ENCODE measurements at regions not wholly inside any gene's neighbourhood (a gene's known extent, or its start where the extent isn't known, plus 50 kb on each side); places are given as distances from the start of the nearest gene placed in this dataset.

DNA sequence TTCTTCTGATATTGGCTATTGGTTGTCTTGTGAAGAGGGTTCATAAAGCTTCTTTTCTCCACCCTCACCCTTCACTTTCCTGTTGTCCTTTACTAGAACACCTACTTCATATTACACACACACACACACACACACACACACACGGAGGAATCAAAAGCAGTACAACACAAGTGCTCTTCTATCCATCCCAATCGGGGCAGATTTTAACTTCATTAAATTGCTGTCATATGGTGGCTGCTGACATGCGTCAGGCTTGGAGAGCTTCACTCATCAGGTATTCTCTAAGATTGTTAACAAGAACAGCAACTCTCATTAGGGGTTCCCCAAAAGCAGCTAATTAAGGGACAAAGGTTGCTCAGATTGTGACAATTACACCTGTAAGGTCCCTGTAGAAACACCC lies 239.1 kb upstream of the MEIS2 start:
- Histone ChIP-seq H3K27ac (ENCODE audit: low read length) (no peak overlapping the region), H3K4me3 (ENCODE audit: low read depth in 2 of 2, low read length in 2 of 2) (no peak overlapping the region), H3K4me1 (ENCODE audit: control insufficient read depth, insufficient read depth, low read length) (no peaks in the 10 kb centered on the region), H3K36me3 (ENCODE audit: control insufficient read depth, insufficient read depth, low read length) (no peaks in the 10 kb centered on the region), H3K9me3 (ENCODE audit: control insufficient read depth, insufficient read depth, low read depth, low read length) (no peaks in the 10 kb centered on the region), H3K27me3 (ENCODE audit: control insufficient read depth, insufficient read depth, low read length) (no peaks in the 10 kb centered on the region)
- BruUV-seq (replicated peaks): no TSS peak
- intact Hi-C loops (cut with micrococcal nuclease; ENCODE audit: unreplicated experiment) (no loop called here), in situ Hi-C loops (cut with HindIII; ENCODE audit: low pct_unique_long_range_greater_than_20kb, low sequenced_read_pairs) (no loop called here)
- ATAC-seq (no peak), DNase-seq (ENCODE audit: low read depth, low spot score) (no peak)
- ChIA-PET CTCF (no interaction called here), POLR2A (no interaction called here)
- TF ChIP-seq, protein P1, sequence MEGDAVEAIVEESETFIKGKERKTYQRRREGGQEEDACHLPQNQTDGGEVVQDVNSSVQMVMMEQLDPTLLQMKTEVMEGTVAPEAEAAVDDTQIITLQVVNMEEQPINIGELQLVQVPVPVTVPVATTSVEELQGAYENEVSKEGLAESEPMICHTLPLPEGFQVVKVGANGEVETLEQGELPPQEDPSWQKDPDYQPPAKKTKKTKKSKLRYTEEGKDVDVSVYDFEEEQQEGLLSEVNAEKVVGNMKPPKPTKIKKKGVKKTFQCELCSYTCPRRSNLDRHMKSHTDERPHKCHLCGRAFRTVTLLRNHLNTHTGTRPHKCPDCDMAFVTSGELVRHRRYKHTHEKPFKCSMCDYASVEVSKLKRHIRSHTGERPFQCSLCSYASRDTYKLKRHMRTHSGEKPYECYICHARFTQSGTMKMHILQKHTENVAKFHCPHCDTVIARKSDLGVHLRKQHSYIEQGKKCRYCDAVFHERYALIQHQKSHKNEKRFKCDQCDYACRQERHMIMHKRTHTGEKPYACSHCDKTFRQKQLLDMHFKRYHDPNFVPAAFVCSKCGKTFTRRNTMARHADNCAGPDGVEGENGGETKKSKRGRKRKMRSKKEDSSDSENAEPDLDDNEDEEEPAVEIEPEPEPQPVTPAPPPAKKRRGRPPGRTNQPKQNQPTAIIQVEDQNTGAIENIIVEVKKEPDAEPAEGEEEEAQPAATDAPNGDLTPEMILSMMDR (IDR thresholded peaks at IDR 0.05): no peak
- no peak for TF ChIP-seq POLR2AphosphoS5 (IDR thresholded peaks at IDR 0.05; ENCODE audit: low read depth, low read length)

DNA sequence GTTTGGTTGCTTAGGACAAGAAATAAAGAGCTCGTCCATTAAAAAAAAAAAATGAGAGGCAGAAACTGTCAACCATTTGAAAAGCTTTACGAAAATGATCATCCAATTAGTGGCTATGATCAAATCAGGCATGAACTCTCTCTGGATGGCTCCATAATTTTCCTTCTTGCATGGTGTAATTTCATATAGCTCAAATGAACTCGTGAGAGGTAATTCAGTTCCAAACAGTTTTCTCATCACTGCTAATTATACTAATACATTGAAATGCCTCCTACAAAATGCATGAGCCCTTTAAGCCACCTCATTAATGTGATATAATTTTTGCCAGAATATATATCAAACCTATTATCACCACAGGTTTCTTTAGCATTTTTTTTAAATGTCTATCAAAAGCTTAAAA lies 239.5 kb upstream of the MEIS2 start:
- no TSS peak for BruUV-seq (replicated peaks)
- H3K9me3 ChIP-seq (ENCODE audit: control insufficient read depth, insufficient read depth, low read depth, low read length): no peaks in the 10 kb centered on the region
- no peak for DNase-seq (ENCODE audit: low read depth, low spot score)
- ChIA-PET POLR2A (no interaction called here), CTCF (no interaction called here)
- no peaks in the 10 kb centered on the region for H3K36me3 ChIP-seq (ENCODE audit: control insufficient read depth, insufficient read depth, low read length)
- no peaks in the 10 kb centered on the region for H3K27me3 ChIP-seq (ENCODE audit: control insufficient read depth, insufficient read depth, low read length)
- H3K4me3 ChIP-seq (ENCODE audit: low read depth in 2 of 2, low read length in 2 of 2): no peak overlapping the region
- TF ChIP-seq TCF7L2 (IDR thresholded peaks at IDR 0.05; ENCODE audit: low read depth, low read length) (no peak), POLR2AphosphoS5 (IDR thresholded peaks at IDR 0.05; ENCODE audit: low read depth, low read length) (no peak), SIN3A (IDR thresholded peaks at IDR 0.05; ENCODE audit: borderline replicate concordance, insufficient read depth, low read depth, low read length) (no peak)
- TF ChIP-seq, protein P1 (IDR thresholded peaks at IDR 0.05): no peak
- TF ChIP-seq, protein P2, sequence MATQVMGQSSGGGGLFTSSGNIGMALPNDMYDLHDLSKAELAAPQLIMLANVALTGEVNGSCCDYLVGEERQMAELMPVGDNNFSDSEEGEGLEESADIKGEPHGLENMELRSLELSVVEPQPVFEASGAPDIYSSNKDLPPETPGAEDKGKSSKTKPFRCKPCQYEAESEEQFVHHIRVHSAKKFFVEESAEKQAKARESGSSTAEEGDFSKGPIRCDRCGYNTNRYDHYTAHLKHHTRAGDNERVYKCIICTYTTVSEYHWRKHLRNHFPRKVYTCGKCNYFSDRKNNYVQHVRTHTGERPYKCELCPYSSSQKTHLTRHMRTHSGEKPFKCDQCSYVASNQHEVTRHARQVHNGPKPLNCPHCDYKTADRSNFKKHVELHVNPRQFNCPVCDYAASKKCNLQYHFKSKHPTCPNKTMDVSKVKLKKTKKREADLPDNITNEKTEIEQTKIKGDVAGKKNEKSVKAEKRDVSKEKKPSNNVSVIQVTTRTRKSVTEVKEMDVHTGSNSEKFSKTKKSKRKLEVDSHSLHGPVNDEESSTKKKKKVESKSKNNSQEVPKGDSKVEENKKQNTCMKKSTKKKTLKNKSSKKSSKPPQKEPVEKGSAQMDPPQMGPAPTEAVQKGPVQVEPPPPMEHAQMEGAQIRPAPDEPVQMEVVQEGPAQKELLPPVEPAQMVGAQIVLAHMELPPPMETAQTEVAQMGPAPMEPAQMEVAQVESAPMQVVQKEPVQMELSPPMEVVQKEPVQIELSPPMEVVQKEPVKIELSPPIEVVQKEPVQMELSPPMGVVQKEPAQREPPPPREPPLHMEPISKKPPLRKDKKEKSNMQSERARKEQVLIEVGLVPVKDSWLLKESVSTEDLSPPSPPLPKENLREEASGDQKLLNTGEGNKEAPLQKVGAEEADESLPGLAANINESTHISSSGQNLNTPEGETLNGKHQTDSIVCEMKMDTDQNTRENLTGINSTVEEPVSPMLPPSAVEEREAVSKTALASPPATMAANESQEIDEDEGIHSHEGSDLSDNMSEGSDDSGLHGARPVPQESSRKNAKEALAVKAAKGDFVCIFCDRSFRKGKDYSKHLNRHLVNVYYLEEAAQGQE (IDR thresholded peaks at IDR 0.05; ENCODE audit: insufficient read depth in 1 of 2, low read depth in 2 of 2, low read length in 1 of 2): no peak
- in situ Hi-C loops (cut with HindIII; ENCODE audit: low pct_unique_long_range_greater_than_20kb, low sequenced_read_pairs): no loop called here
- ATAC-seq: no peak
- no peak overlapping the region for H3K27ac ChIP-seq (ENCODE audit: low read length)
- H3K4me1 ChIP-seq (ENCODE audit: control insufficient read depth, insufficient read depth, low read length): no peaks in the 10 kb centered on the region
- intact Hi-C loops (cut with micrococcal nuclease; ENCODE audit: unreplicated experiment): no loop called here

DNA sequence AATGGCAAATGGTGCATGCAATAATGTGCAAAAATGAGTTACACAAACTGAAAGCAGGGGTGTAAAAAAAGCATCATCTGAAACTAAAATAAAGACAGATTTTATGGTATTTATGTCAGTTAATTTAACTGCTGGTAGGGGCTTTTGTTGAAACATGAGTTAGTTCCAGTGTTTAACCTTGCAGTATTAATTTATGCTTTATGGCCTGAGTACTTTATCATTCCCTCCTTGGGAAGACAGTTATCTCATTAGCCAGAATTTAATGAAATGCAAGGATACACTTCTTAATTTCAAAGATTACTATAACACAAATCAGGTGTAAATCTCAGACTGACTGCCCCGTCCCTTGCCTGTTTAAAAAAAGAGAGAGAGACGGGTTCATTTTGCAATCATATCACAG lies 240.1 kb upstream of the MEIS2 start:
- H3K27me3 ChIP-seq (ENCODE audit: control insufficient read depth, insufficient read depth, low read length): no peaks in the 10 kb centered on the region
- ChIA-PET CTCF (no interaction called here), POLR2A (no interaction called here)
- TF ChIP-seq POLR2AphosphoS5 (IDR thresholded peaks at IDR 0.05; ENCODE audit: low read depth, low read length): no peak
- TF ChIP-seq SIN3A (IDR thresholded peaks at IDR 0.05; ENCODE audit: borderline replicate concordance, insufficient read depth, low read depth, low read length): no peak
- TF ChIP-seq, protein P2 (IDR thresholded peaks at IDR 0.05; ENCODE audit: insufficient read depth in 1 of 2, low read depth in 2 of 2, low read length in 1 of 2): no peak
- TF ChIP-seq, protein P1 (IDR thresholded peaks at IDR 0.05): no peak
- no peak for TF ChIP-seq TCF7L2 (IDR thresholded peaks at IDR 0.05; ENCODE audit: low read depth, low read length)
- no peak overlapping the region for H3K4me3 ChIP-seq (ENCODE audit: low read depth in 2 of 2, low read length in 2 of 2)
- DNase-seq (ENCODE audit: low read depth, low spot score): no peak
- no peak overlapping the region for H3K27ac ChIP-seq (ENCODE audit: low read length)
- BruUV-seq (replicated peaks): no TSS peak
- H3K9me3 ChIP-seq (ENCODE audit: control insufficient read depth, insufficient read depth, low read depth, low read length): peaks cover 3% of the 10 kb centered on the region; the same call in 1 of the 2 replicates
- no peak for ATAC-seq
- in situ Hi-C loops (cut with HindIII; ENCODE audit: low pct_unique_long_range_greater_than_20kb, low sequenced_read_pairs): no loop called here
- no peaks in the 10 kb centered on the region for H3K36me3 ChIP-seq (ENCODE audit: control insufficient read depth, insufficient read depth, low read length)
- intact Hi-C loops (cut with micrococcal nuclease; ENCODE audit: unreplicated experiment): no loop called here
- H3K4me1 ChIP-seq (ENCODE audit: control insufficient read depth, insufficient read depth, low read length): no peaks in the 10 kb centered on the region

All from Panc1 (cell line).